ENCODE measurements at regions not wholly inside any gene's neighbourhood (a gene's known extent, or its start where the extent isn't known, plus 50 kb on each side); places are given as distances from the start of the nearest gene placed in this dataset.

GRCh38 chr4:119752936-119753335 lies 124.3 kb upstream of the PDE5A start:
- H3K4me3 ChIP-seq (ENCODE audit: low read depth, low read length), result no peak overlapping the region
- TF ChIP-seq, protein P1, sequence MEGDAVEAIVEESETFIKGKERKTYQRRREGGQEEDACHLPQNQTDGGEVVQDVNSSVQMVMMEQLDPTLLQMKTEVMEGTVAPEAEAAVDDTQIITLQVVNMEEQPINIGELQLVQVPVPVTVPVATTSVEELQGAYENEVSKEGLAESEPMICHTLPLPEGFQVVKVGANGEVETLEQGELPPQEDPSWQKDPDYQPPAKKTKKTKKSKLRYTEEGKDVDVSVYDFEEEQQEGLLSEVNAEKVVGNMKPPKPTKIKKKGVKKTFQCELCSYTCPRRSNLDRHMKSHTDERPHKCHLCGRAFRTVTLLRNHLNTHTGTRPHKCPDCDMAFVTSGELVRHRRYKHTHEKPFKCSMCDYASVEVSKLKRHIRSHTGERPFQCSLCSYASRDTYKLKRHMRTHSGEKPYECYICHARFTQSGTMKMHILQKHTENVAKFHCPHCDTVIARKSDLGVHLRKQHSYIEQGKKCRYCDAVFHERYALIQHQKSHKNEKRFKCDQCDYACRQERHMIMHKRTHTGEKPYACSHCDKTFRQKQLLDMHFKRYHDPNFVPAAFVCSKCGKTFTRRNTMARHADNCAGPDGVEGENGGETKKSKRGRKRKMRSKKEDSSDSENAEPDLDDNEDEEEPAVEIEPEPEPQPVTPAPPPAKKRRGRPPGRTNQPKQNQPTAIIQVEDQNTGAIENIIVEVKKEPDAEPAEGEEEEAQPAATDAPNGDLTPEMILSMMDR (IDR thresholded peaks at IDR 0.05; ENCODE audit: low read depth, low read length), result no peak

GRCh38 chr4:119750771-119751170 lies 122.2 kb upstream of the PDE5A start:
- no peak overlapping the region for H3K4me3 ChIP-seq (ENCODE audit: low read depth, low read length)
- TF ChIP-seq, protein P1 (IDR thresholded peaks at IDR 0.05; ENCODE audit: low read depth, low read length), result no peak

- TF ChIP-seq, protein P1 (IDR thresholded peaks at IDR 0.05; ENCODE audit: low read depth, low read length), result no peak
- no peak overlapping the region for H3K4me3 ChIP-seq (ENCODE audit: low read depth, low read length)
Measured at GRCh38 chr4:119750048-119750447, 121.4 kb upstream of the PDE5A start.

DNA sequence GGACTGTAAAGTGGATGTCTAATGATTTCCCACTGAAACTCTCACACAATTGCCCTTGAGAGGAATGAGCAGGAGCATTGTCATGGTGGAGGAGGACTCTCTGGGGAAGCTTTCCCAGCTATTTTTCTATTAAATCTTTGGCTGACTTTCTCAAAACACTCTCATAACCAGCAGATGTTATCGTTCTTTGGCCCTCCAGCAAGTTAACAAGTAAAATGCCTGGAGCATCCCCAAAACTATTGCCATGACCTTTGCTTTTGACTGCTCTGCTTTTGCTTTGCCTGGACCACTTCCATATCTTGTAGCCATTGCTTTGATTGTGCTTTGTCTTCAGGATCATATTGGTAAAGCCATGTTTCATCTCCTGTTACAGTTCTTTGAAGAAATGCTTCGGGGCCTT lies 120.2 kb upstream of the PDE5A start:
- no peak overlapping the region for H3K4me3 ChIP-seq (ENCODE audit: low read depth, low read length)
- TF ChIP-seq, protein P1 (IDR thresholded peaks at IDR 0.05; ENCODE audit: low read depth, low read length), result no peak

- no peak overlapping the region for H3K4me3 ChIP-seq (ENCODE audit: low read depth, low read length)
- TF ChIP-seq, protein P1 (IDR thresholded peaks at IDR 0.05; ENCODE audit: low read depth, low read length), result no peak
Measured at GRCh38 chr4:119746951-119747350, 118.3 kb upstream of the PDE5A start.

DNA sequence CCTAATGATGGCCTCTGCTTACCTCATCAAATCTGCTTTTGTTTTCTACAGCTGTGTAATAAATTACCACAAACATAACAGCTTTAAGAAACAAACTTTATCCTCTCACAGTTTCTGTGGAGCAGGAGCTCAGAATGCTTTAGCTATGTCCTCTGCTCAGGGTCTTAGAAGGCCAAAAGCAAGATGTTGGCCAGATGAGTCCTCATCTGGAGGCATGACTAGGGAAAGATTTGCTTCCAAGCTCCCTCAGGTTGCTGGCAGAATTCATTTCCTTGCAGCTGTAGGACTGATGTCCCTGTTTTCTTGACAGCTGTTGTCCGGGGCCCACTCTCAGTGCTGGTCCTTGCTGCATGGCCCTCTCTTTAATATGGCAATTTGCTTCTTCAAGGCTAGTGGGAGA lies 116.7 kb upstream of the PDE5A start:
- TF ChIP-seq, protein P1 (IDR thresholded peaks at IDR 0.05; ENCODE audit: low read depth, low read length), result no peak
- no peak overlapping the region for H3K4me3 ChIP-seq (ENCODE audit: low read depth, low read length)

GRCh38 chr4:119744580-119744979 lies 116.0 kb upstream of the PDE5A start:
- TF ChIP-seq, protein P1 (IDR thresholded peaks at IDR 0.05; ENCODE audit: low read depth, low read length), result no peak
- no peak overlapping the region for H3K4me3 ChIP-seq (ENCODE audit: low read depth, low read length)

All from WI38 (cell line).